GM12874 (cell line): ENCODE measurements at regions not wholly inside any gene's neighbourhood (a gene's known extent, or its start where the extent isn't known, plus 50 kb on each side); places are given as distances from the start of the nearest gene placed in this dataset.

Source experiments
- TF ChIP-seq, protein P1 (sequence below): IDR thresholded peaks from 2 replicates; pipeline ENCODE4 v1.5.1; 2011; ENCODE audit warnings: low read depth, mild to moderate bottlenecking, control low read depth, low read length, moderate library complexity; ENCODE audit not compliant: insufficient read depth

DNA sequence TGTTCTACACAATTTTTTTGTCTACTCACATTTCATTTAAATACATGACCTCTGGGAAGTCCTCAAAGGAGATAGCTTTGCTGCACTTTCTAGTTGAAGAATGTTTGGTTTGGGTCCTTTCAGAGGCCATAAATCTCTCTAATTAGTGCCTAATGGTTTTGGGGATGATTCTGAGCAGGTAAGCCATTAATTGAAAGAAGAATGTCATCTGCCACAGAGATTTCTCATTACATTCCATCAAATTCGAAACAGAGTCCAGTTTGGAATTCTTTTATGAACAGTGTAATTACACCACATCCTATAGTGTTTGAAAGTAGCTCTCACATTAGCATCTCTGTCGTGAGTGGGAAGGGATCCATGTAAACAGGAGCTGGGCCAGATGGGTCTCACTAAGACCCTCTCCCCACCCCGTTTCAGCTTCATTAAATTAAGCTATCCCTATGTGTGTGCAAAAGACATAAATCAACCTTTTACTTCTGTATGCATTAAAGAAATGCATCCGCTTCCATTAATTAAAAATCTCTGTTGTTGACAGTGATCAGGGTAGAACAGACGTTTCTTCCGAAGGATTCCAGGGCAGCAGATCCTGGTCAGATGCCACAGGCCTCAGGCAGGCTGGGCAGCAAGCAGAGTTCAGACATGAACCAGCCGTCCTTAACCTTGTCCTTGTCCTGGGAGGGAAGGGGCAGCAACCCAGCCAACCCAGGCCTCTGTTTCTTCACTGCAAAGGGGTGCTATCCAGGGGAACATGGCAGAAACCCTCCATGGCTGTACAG lies 99.8 kb upstream of the MAP1B start:
- TF ChIP-seq, protein P1, sequence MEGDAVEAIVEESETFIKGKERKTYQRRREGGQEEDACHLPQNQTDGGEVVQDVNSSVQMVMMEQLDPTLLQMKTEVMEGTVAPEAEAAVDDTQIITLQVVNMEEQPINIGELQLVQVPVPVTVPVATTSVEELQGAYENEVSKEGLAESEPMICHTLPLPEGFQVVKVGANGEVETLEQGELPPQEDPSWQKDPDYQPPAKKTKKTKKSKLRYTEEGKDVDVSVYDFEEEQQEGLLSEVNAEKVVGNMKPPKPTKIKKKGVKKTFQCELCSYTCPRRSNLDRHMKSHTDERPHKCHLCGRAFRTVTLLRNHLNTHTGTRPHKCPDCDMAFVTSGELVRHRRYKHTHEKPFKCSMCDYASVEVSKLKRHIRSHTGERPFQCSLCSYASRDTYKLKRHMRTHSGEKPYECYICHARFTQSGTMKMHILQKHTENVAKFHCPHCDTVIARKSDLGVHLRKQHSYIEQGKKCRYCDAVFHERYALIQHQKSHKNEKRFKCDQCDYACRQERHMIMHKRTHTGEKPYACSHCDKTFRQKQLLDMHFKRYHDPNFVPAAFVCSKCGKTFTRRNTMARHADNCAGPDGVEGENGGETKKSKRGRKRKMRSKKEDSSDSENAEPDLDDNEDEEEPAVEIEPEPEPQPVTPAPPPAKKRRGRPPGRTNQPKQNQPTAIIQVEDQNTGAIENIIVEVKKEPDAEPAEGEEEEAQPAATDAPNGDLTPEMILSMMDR, result no peak

DNA sequence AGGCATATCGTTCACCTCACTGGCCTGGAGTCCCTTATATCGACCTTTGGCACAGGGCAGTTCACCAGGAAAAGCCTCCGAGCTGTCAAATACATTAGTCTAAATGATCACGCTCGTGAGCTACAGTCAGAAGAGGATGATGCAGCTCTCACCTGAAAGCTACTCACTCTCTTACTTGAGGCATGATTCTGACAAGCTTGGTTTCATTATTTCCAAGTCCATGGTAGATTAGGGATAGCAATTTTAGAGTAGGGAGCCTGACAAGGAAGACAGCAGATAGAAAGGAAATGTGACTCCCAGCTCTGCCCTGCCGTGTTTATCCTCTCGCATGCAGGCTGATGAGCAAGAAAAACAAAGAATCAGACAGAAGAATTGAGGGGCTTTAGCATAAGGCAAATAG lies 98.0 kb upstream of the MAP1B start:
- TF ChIP-seq, protein P1, result no peak

DNA sequence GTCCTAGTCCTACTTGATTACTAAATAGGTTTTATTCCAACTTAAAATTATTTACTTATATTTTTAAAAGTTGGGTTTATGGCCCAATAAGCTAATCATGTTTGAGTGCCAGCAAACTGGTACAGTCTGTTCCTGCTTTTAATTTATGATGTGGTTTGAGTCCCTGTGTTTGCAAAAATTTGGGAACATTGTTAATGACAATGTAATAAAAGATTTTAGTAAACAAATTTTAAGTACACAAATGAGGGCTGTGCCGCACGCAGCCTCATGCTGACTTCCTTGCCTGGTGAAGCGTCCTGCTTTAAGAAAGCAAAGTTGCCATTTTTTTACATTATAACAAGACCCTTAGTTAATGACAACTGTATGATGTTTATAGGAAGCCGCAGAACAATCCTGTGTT lies 96.8 kb upstream of the MAP1B start:
- TF ChIP-seq, protein P1, result no peak

DNA sequence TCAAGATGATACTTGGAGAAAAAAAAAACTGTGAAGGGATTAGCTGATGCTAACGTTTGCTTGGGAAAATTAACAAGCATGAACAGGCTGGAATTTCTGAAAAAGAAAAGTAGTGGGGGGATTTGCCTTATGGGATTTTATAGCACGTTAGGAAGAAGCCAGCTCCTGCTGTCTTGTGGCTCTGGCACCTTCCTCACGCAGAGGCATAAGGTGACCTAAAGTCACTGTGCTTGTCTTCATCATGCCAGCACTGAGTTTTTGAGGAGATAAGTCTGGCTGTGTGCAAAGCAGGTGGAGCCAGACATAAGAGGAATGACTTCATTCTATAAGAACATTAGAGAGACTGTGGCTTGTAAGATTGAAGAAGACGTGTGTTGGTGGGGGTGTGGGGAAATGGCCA lies 94.4 kb upstream of the MAP1B start:
- TF ChIP-seq, protein P1, result no peak

DNA sequence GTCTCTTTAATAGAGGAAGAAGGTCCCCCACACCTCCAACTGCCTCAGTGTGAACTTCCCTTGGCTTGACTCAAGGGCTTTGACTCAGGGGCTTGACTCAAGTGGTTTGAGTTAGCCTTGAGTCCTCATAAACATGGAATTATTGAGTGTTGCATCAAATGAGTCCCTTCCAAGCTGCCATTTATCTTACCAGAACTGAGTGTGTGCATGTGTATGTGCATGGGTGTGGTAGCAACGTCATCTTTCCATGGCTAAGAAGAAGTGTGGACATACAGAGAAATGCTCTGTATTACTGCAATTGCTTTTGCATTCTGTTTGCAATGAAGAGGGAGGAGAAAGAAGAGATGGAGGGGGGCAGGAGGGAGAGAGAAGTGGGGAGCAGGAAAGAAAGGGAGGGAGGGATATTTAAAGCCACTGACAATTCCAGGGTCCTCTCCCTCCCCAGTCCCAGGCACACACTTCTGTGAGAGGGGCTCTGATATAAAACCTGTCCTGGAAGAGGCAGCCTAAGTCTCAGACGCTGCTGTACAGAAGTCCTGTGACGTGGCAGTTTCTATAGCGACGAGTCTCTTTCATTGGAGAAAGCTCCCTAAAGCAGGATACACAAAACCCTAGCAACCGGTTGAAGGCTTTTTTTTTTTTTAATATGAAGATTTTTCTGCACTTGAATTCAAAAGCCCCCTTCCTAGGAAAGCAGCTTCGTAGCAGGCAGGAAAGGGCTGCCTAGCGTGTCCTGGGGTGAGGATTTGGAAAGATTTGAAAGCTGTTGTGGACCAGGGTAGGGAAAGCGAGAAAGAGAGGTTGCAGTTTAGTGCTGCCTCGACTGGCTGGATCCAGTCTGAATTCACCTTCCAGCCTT lies 93.3 kb upstream of the MAP1B start:
- TF ChIP-seq, protein P1, result no peak

DNA sequence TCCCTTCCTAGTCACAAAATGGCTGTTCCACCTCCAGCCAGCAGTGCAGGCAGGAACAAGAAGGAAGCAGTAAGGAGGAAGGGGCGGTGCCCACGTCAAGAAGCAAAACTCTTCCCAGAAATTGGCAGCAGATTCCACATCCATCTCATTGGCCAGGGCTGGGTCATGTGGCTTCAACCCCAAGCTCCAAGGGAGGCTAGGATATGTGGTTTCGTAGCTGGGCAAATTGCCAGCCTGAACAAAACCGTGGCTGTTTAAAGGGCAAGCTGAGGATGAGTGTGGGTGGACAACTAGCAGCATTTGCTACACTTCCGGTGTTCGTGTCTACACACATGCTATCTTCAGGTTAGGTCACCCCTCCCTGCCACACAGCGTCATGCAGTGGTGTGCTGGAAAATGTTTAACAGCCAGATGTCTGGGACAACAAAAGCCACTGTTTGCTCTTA lies 92.1 kb upstream of the MAP1B start:
- TF ChIP-seq, protein P1, result no peak

DNA sequence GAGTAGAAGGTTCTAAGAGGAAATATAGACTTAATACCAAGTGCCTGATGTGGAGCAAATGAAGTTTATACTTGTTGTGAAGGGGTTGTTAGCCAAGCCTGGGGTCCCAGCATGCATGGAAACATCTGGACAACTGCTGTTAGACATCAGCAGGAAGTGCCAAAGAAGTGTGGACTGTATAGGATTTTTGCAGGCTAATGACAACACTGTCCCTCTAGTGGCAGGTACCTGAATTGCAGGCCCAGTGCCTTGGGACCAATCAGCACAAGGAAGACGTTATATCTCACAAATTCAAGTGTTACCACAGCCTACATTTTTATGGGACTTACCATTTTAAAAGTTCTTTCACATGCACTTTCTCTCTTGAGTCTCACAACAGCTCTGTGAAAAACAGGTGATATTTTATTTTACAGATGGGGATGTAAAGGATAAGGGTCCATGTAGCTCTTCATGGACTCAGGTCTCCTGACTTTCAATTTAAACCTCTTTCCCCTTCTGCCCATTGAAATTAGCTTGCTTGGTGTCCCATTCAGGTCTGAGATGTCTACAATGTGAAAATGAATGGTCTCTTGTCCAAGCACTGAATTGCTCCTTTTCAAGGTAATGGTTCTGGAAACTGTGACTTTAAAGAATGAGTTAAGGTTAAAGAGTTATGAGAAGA lies 89.0 kb upstream of the MAP1B start:
- TF ChIP-seq, protein P1, result peak; percentile 95
